A673 (cell line): ENCODE measurements at regions not wholly inside any gene's neighbourhood (a gene's known extent, or its start where the extent isn't known, plus 50 kb on each side); places are given as distances from the start of the nearest gene placed in this dataset.

ENCODE experiments used
- BruUV-seq: library from RNA; stranded (reverse); fragments of 400-500 nt; replicated peaks from 2 replicates; lab custom pipeline; 2021; lab: Mats Ljungman, UMichigan
- CTCF ChIA-PET: fragments of 300-600 bp; sonication (Branson Sonifier 250); formaldehyde crosslinking; loops from one replicate; lab custom pipeline; 2022; ENCODE audit warnings: antibody characterized with exemption; lab: Charles Lee
- POLR2A ChIA-PET: fragments of 300-600 bp; sonication (Branson Sonifier 250); formaldehyde crosslinking; loops from one replicate; lab custom pipeline; 2022; ENCODE audit warnings: antibody characterized with exemption; ENCODE audit not compliant: low non-redundant PET; lab: Charles Lee
- DNase-seq: peaks from one replicate; pipeline ENCODE4 v3.0.0-alpha.2; 2015; ENCODE audit warnings: low spot score
- H3K27ac ChIP-seq: fragments of 200-600 bp; sonication (generic); 2 replicates; pipeline ENCODE4 v1.5.1; 2016; ENCODE audit warnings: mixed run types, low read depth, mild to moderate bottlenecking, mixed read lengths, antibody characterized with exemption, low read length; ENCODE audit not compliant: poor library complexity, severe bottlenecking
- H3K27me3 ChIP-seq: fragments of 200-600 bp; sonication (generic); replicated peaks from 2 replicates; pipeline ENCODE4 v1.6.1; 2017; ENCODE audit warnings: mixed run types, low read depth, mild to moderate bottlenecking, mixed read lengths, antibody characterized with exemption, low read length; ENCODE audit not compliant: insufficient read depth, poor library complexity
- H3K36me3 ChIP-seq: fragments of 200-600 bp; sonication (generic); 2 replicates; pipeline ENCODE4 v1.6.1; 2016; ENCODE audit warnings: mixed run types, mild to moderate bottlenecking, mixed read lengths, antibody characterized with exemption, low read length; ENCODE audit not compliant: insufficient read depth, poor library complexity, severe bottlenecking
- H3K4me1 ChIP-seq: fragments of 200-600 bp; sonication (generic); 2 replicates; pipeline ENCODE4 v1.6.1; 2017; ENCODE audit warnings: mixed run types, mild to moderate bottlenecking, mixed read lengths, antibody characterized with exemption, low read length; ENCODE audit not compliant: insufficient read depth, poor library complexity, severe bottlenecking
- H3K4me3 ChIP-seq: fragments of 200-600 bp; sonication (generic); 2 replicates; pipeline ENCODE4 v1.5.1; 2016; ENCODE audit warnings: low read depth, mixed run types, mild to moderate bottlenecking, mixed read lengths, low read length; ENCODE audit not compliant: poor library complexity, severe bottlenecking
- H3K9me3 ChIP-seq: fragments of 200-600 bp; sonication (generic); 2 replicates; pipeline ENCODE4 v1.6.1; 2016; ENCODE audit warnings: mixed run types, low read depth, mild to moderate bottlenecking, mixed read lengths, antibody characterized with exemption, low read length; ENCODE audit not compliant: poor library complexity, severe bottlenecking
- EZH2 ChIP-seq: fragments of 200-600 bp; sonication (generic); IDR thresholded peaks from 2 replicates; pipeline ENCODE4 v1.6.1; 2017; ENCODE audit warnings: borderline replicate concordance, low read depth, mild to moderate bottlenecking, mixed read lengths, antibody characterized with exemption, low read length; ENCODE audit not compliant: poor library complexity, severe bottlenecking
- intact Hi-C: fragments of 100-400 bp; cut with micrococcal nuclease; formaldehyde crosslinking; loops from one replicate; pipeline ENCODE4 v1.10.0; 2022; ENCODE audit not compliant: unreplicated experiment
- TF ChIP-seq, protein P1 (sequence below): fragments of 300-800, 200-600 bp; sonication (generic); conservative IDR thresholded peaks from 2 replicates; pipeline ENCODE4 v1.5.1; 2017; ENCODE audit warnings: low read depth, mild to moderate bottlenecking, antibody characterized with exemption, low read length, moderate library complexity, mixed read lengths

DNA sequence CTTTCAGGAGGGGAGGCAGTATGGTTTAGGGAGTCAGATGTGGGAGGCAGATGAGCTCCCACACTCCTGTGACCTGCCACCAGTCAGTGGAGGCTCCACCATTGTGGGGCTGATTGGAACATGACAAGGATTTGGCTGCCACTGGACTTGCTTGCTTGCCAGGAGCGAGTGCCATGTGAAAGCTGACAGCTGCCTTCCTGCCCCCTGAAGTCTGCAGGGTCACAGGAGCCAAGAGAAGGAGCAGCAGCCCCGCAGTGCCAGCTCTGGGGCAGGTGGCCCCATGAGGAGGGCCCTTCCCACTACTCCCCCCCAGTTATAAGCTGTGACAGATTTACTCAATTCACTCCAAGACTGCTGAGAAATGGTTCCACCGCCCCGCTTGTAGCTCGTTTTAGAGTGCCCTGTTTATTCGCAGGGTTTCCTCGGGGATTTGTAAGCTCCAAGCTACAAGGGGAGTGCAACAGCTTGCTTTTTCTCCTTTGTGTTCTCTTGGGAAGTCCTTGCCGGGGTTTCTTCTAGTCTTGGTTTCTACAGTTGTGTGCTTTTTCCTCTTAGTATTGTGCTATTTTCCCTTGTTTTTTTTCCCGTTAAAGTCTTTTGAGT is 414.3 kb downstream of the MEIS1 start:
- H3K4me1 ChIP-seq: peaks cover 15% of the 10 kb centered on the region
- H3K27ac ChIP-seq: no peak overlapping the region
- POLR2A ChIA-PET: no interaction called here
- no TSS peak for BruUV-seq
- no peaks in the 10 kb centered on the region for H3K9me3 ChIP-seq
- no peak for DNase-seq
- CTCF ChIA-PET: no interaction called here
- intact Hi-C loops: no loop called here
- no peaks in the 10 kb centered on the region for H3K36me3 ChIP-seq
- TF ChIP-seq, protein P1, sequence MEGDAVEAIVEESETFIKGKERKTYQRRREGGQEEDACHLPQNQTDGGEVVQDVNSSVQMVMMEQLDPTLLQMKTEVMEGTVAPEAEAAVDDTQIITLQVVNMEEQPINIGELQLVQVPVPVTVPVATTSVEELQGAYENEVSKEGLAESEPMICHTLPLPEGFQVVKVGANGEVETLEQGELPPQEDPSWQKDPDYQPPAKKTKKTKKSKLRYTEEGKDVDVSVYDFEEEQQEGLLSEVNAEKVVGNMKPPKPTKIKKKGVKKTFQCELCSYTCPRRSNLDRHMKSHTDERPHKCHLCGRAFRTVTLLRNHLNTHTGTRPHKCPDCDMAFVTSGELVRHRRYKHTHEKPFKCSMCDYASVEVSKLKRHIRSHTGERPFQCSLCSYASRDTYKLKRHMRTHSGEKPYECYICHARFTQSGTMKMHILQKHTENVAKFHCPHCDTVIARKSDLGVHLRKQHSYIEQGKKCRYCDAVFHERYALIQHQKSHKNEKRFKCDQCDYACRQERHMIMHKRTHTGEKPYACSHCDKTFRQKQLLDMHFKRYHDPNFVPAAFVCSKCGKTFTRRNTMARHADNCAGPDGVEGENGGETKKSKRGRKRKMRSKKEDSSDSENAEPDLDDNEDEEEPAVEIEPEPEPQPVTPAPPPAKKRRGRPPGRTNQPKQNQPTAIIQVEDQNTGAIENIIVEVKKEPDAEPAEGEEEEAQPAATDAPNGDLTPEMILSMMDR: no peak
- TF ChIP-seq EZH2: no peak
- no peaks in the 10 kb centered on the region for H3K27me3 ChIP-seq
- no peak overlapping the region for H3K4me3 ChIP-seq

DNA sequence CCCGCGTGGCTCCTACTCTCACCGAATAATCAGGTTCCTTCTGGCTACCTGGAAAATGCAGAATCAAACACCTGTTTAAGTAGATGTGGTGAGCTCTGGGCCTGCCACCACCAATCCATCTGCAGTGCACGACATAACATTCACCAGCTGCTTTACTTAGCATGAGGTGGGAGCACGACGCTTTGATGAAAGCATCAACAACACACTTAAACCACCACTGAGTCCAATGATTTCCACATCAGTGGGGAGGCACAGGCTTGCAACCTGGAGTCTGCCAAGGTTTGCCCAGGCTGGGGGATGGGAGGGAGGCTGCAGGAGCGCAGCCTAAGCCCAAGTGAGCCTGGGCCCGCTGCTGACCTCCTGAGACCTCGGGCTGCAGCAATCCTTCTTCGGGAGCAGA is 415.5 kb downstream of the MEIS1 start:
- CTCF ChIA-PET: no interaction called here
- Histone ChIP-seq H3K9me3 (no peaks in the 10 kb centered on the region), H3K4me3 (no peak overlapping the region), H3K4me1 (peaks cover 10% of the 10 kb centered on the region), H3K27me3 (no peaks in the 10 kb centered on the region), H3K27ac (no peak overlapping the region), H3K36me3 (no peaks in the 10 kb centered on the region)
- POLR2A ChIA-PET: no interaction called here
- intact Hi-C loops: no loop called here
- no peak for DNase-seq
- no TSS peak for BruUV-seq
- no peak for TF ChIP-seq EZH2
- TF ChIP-seq, protein P1: no peak

DNA sequence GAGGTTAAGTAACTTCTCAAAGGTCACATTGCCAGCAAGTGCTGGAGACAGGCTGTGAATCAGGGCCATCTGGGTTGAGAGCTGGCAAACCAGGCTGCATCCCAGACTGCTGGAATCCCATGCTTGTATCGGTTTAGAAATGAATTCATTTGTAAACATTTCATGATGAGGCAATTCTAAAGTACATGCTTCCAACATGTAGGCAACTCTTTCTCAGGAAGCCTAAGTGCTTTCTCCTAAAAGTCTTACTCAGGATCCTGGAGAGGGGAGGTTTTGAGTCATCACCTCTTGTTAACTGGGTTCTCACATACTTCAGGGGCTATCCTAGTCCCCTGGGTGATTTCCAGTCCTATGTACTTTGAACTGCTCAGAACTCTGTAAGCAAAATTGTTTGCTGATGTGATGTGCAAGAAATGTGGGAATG is 416.5 kb downstream of the MEIS1 start:
- H3K27me3 ChIP-seq: no peaks in the 10 kb centered on the region
- TF ChIP-seq, protein P1: no peak
- no peak for TF ChIP-seq EZH2
- CTCF ChIA-PET: no interaction called here
- no peak overlapping the region for H3K27ac ChIP-seq
- BruUV-seq: no TSS peak
- no peak for DNase-seq
- peaks cover 3% of the 10 kb centered on the region for H3K4me1 ChIP-seq
- POLR2A ChIA-PET: no interaction called here
- no peaks in the 10 kb centered on the region for H3K9me3 ChIP-seq
- no peaks in the 10 kb centered on the region for H3K36me3 ChIP-seq
- intact Hi-C loops: no loop called here
- no peak overlapping the region for H3K4me3 ChIP-seq
